HEK293 (cell line): ENCODE measurements at regions not wholly inside any gene's neighbourhood (a gene's known extent, or its start where the extent isn't known, plus 50 kb on each side); places are given as distances from the start of the nearest gene placed in this dataset.

ENCODE experiments used
- CTCF ChIA-PET: fragments of 350-600 bp; formaldehyde crosslinking; extraction: SDS; loops from one replicate; lab custom pipeline; 2021; ENCODE audit warnings: antibody characterized with exemption; lab: Yijun Ruan, JAX
- POLR2A ChIA-PET: fragments of 300-600 bp; formaldehyde crosslinking; extraction: SDS; loops from one replicate; lab custom pipeline; 2020; ENCODE audit warnings: antibody characterized with exemption, inconsistent platforms; lab: Yijun Ruan, JAX
- H3K27ac ChIP-seq: fragments of 200-500 bp; sonication (Bioruptor generic); 2 replicates; pipeline ENCODE4 v1.5.1; 2014; ENCODE audit warnings: low read depth, low read length, control low read depth, inconsistent platforms; ENCODE audit errors: extremely low read depth
- H3K36me3 ChIP-seq, 2 experiments: fragments of 200-500 bp in 1 of 2; sonication (Bioruptor generic) in 1 of 2; 1 replicate in 1 of 2; 2 replicates in 1 of 2; pipeline ENCODE4 v1.5.1; 2014 to 2017; ENCODE audit warnings: inconsistent platforms in 2 of 2, low read length in 2 of 2; ENCODE audit not compliant: control insufficient read depth in 2 of 2, insufficient read depth in 1 of 2
- H3K4me1 ChIP-seq: fragments of 200-500 bp; sonication (Bioruptor generic); 2 replicates; pipeline ENCODE4 v1.5.1; 2014; ENCODE audit warnings: mild to moderate bottlenecking, low read length, inconsistent platforms; ENCODE audit not compliant: control insufficient read depth, insufficient read depth
- H3K4me3 ChIP-seq: 2 replicates; pipeline ENCODE4 v1.5.1; 2011; ENCODE audit warnings: low read depth, mild to moderate bottlenecking, control low read depth, low read length, moderate library complexity
- H3K9me3 ChIP-seq: fragments of 200-500 bp; sonication (Bioruptor generic); 2 replicates; pipeline ENCODE4 v1.5.1; 2014; ENCODE audit warnings: low read depth, low read length, inconsistent platforms; ENCODE audit not compliant: control insufficient read depth, insufficient read depth
- EGR2 ChIP-seq: fragments of 450-650 bp; formaldehyde crosslinking; IDR thresholded peaks from 2 replicates; pipeline ENCODE4 v1.5.1; 2016; ENCODE audit warnings: low read depth, missing biosample characterization, missing genetic modification characterization
- KLF1 ChIP-seq: fragments of 450-650 bp; formaldehyde crosslinking; IDR thresholded peaks from 2 replicates; pipeline ENCODE4 v1.5.1; 2016; ENCODE audit warnings: missing biosample characterization, missing genetic modification characterization
- KLF17 ChIP-seq: fragments of 450-650 bp; formaldehyde crosslinking; IDR thresholded peaks from 2 replicates; pipeline ENCODE4 v1.5.1; 2016; ENCODE audit warnings: missing biosample characterization, missing genetic modification characterization
- REST ChIP-seq: fragments of 450-650 bp; formaldehyde crosslinking; IDR thresholded peaks from 2 replicates; pipeline ENCODE4 v1.5.1; 2016; ENCODE audit warnings: missing biosample characterization, missing genetic modification characterization
- SALL2 ChIP-seq: fragments of 450-650 bp; formaldehyde crosslinking; IDR thresholded peaks from 2 replicates; pipeline ENCODE4 v1.5.0; 2017; ENCODE audit warnings: missing biosample characterization, mild to moderate bottlenecking, missing genetic modification characterization, borderline replicate concordance
- SCRT2 ChIP-seq: fragments of 450-650 bp; formaldehyde crosslinking; IDR thresholded peaks from 2 replicates; pipeline ENCODE4 v1.5.1; 2016; ENCODE audit warnings: missing biosample characterization, missing genetic modification characterization
- SP3 ChIP-seq: fragments of 450-650 bp; formaldehyde crosslinking; IDR thresholded peaks from 2 replicates; pipeline ENCODE4 v1.5.1; 2016; ENCODE audit warnings: missing biosample characterization, missing genetic modification characterization
- ZBTB48 ChIP-seq: fragments of 450-650 bp; formaldehyde crosslinking; IDR thresholded peaks from 2 replicates; pipeline ENCODE4 v1.5.1; 2016; ENCODE audit warnings: missing biosample characterization, missing genetic modification characterization
- ZNF10 ChIP-seq: fragments of 450-650 bp; formaldehyde crosslinking; IDR thresholded peaks from 2 replicates; pipeline ENCODE4 v1.5.1; 2017; ENCODE audit warnings: missing biosample characterization, missing genetic modification characterization
- ZNF132 ChIP-seq: fragments of 450-650 bp; formaldehyde crosslinking; IDR thresholded peaks from 2 replicates; pipeline ENCODE4 v1.5.1; 2017; ENCODE audit warnings: missing biosample characterization, missing genetic modification characterization, borderline replicate concordance
- ZNF146 ChIP-seq: fragments of 450-650 bp; formaldehyde crosslinking; IDR thresholded peaks from 2 replicates; pipeline ENCODE4 v1.5.1; 2016; ENCODE audit warnings: missing biosample characterization, missing genetic modification characterization
- ZNF221 ChIP-seq: fragments of 450-650 bp; formaldehyde crosslinking; IDR thresholded peaks from 2 replicates; pipeline ENCODE4 v1.5.1; 2017; ENCODE audit warnings: missing biosample characterization, missing genetic modification characterization, borderline replicate concordance
- ZNF280C ChIP-seq: fragments of 450-650 bp; formaldehyde crosslinking; IDR thresholded peaks from 2 replicates; pipeline ENCODE4 v1.5.1; 2016; ENCODE audit warnings: missing biosample characterization, missing genetic modification characterization
- ZNF341 ChIP-seq: fragments of 450-650 bp; formaldehyde crosslinking; IDR thresholded peaks from 2 replicates; pipeline ENCODE4; 2016; ENCODE audit warnings: low read depth, missing biosample characterization, missing genetic modification characterization
- ZNF350 ChIP-seq: fragments of 450-650 bp; formaldehyde crosslinking; IDR thresholded peaks from 2 replicates; pipeline ENCODE4 v1.5.0; 2017; ENCODE audit warnings: missing biosample characterization, mild to moderate bottlenecking, missing genetic modification characterization
- ZNF423 ChIP-seq: fragments of 450-650 bp; formaldehyde crosslinking; IDR thresholded peaks from 2 replicates; pipeline ENCODE4 v1.5.1; 2016; ENCODE audit warnings: missing biosample characterization, missing genetic modification characterization
- ZNF48 ChIP-seq: fragments of 450-650 bp; formaldehyde crosslinking; IDR thresholded peaks from 2 replicates; pipeline ENCODE4 v1.5.1; 2016; ENCODE audit warnings: missing biosample characterization, missing genetic modification characterization
- ZNF518A ChIP-seq: fragments of 450-650 bp; formaldehyde crosslinking; conservative IDR thresholded peaks from 2 replicates; pipeline ENCODE4 v1.5.1; 2016; ENCODE audit warnings: low read depth, missing biosample characterization, missing genetic modification characterization
- ZNF600 ChIP-seq: fragments of 450-650 bp; formaldehyde crosslinking; IDR thresholded peaks from 2 replicates; pipeline ENCODE4 v1.5.1; 2016; ENCODE audit warnings: missing biosample characterization, missing genetic modification characterization
- ZNF629 ChIP-seq: fragments of 450-650 bp; formaldehyde crosslinking; IDR thresholded peaks from 2 replicates; pipeline ENCODE4 v1.5.1; 2017; ENCODE audit warnings: missing biosample characterization, missing genetic modification characterization
- ZNF658 ChIP-seq: fragments of 450-650 bp; formaldehyde crosslinking; IDR thresholded peaks from 2 replicates; pipeline ENCODE4; 2016; ENCODE audit warnings: missing biosample characterization, missing genetic modification characterization
- ZNF677 ChIP-seq: fragments of 450-650 bp; IDR thresholded peaks from 2 replicates; pipeline ENCODE4 v1.5.0; 2018; ENCODE audit warnings: missing biosample characterization, mild to moderate bottlenecking, missing genetic modification characterization, moderate library complexity
- ZNF776 ChIP-seq: fragments of 450-650 bp; formaldehyde crosslinking; IDR thresholded peaks from 2 replicates; pipeline ENCODE4 v1.5.0; 2017; ENCODE audit warnings: missing biosample characterization, missing genetic modification characterization, borderline replicate concordance

- no peak for TF ChIP-seq SALL2 (tag by site-specific recombination)
- no peak for TF ChIP-seq ZNF221 (tag by site-specific recombination)
- no peak for TF ChIP-seq KLF17 (tag by site-specific recombination)
- TF ChIP-seq ZNF658 (tag by site-specific recombination), result no peak
- no peak for TF ChIP-seq ZNF10 (tag by site-specific recombination)
- TF ChIP-seq ZNF350, result no peak
- no peak for TF ChIP-seq ZNF423 (tag by site-specific recombination)
- no peak for TF ChIP-seq ZNF48
Observed at GRCh38 chr7:54831046-54831643, 72.1 kb upstream of the SEC61G start (continued).

GRCh38 chr7:54831644-54832095 lies 72.7 kb upstream of the SEC61G start:
- Histone ChIP-seq H3K9me3 (no peaks in the 10 kb centered on the region), H3K36me3 (no peaks in the 10 kb centered on the region), H3K27ac (no peak overlapping the region), H3K4me1 (no peaks in the 10 kb centered on the region), H3K4me3 (no peak overlapping the region)
- POLR2A ChIA-PET, result no interaction called here
- TF ChIP-seq ZNF677 (tag by site-specific recombination), result no peak
- TF ChIP-seq KLF1 (tag by site-specific recombination), result no peak
- TF ChIP-seq SCRT2 (tag by site-specific recombination), result no peak
- TF ChIP-seq ZNF146 (tag by site-specific recombination), result no peak
- TF ChIP-seq EGR2, result no peak
- TF ChIP-seq SP3, result no peak
- CTCF ChIA-PET, result interaction anchor here (0.7 to 1.3 kb wide), 3 partner anchors 41 to 58 kb away, joined by 3 to 5 read pairs (median 4); no protein-coding TSS in a partner anchor

- no peaks in the 10 kb centered on the region for H3K4me1 ChIP-seq
- H3K9me3 ChIP-seq, result no peaks in the 10 kb centered on the region
- no peaks in the 10 kb centered on the region for H3K36me3 ChIP-seq
- H3K27ac ChIP-seq, result no peak overlapping the region
- POLR2A ChIA-PET, result no interaction called here
- H3K4me3 ChIP-seq, result no peak overlapping the region
- CTCF ChIA-PET, result no interaction called here
- no peak for TF ChIP-seq ZNF776
- no peak for TF ChIP-seq ZNF10 (tag by site-specific recombination)
- no peak for TF ChIP-seq ZNF132 (tag by site-specific recombination)
- no peak for TF ChIP-seq ZNF341
- no peak for TF ChIP-seq ZBTB48 (tag by site-specific recombination)
- no peak for TF ChIP-seq ZNF629 (tag by site-specific recombination)
- TF ChIP-seq ZNF600 (tag by site-specific recombination), result no peak
- no peak for TF ChIP-seq ZNF518A (tag by site-specific recombination)
- TF ChIP-seq ZNF280C, result no peak
- no peak for TF ChIP-seq REST (tag by site-specific recombination)
Observed at GRCh38 chr7:54833001-54833467, 74.0 kb upstream of the SEC61G start.
